Activated T-cell treated with anti-CD3 and anti-CD28 coated beads, Interleukin-2, amount 50 U/mL, for 72 hours (primary cell): ENCODE measurements at regions not wholly inside any gene's neighbourhood (a gene's known extent, or its start where the extent isn't known, plus 50 kb on each side); places are given as distances from the start of the nearest gene placed in this dataset.
A peak's percentile ranks its signal among the peaks of the same experiment; 100 is the strongest.
"Not testable (repeated sequence)": the region's sequence is repeated elsewhere in the genome, so short reads cannot be mapped to it uniquely, and the experiment has no call there.

Source experiments
- ATAC-seq, 2 donors: fragments of 150-1000 bp; cut with Tn5 transposase; replicated peaks in 1 of 2; 2 replicates each; pipeline ENCODE4 v1.10.0; 2021; ENCODE audit warnings: moderate library complexity in 2 of 2, mild to moderate bottlenecking in 1 of 2
- DNase-seq, 2 donors: peaks; one replicate each; pipeline ENCODE4 v3.0.0; 2021 to 2022; ENCODE audit warnings: mixed read lengths in 1 of 2
- H3K27ac Mint-ChIP-seq: one replicate; pipeline ENCODE4 v1.8.0; 2022; ENCODE audit warnings: mild to moderate bottlenecking, moderate library complexity, mixed read lengths
- H3K27me3 Mint-ChIP-seq: one replicate; pipeline ENCODE4 v1.8.0; 2022; ENCODE audit warnings: low read depth, mixed read lengths
- H3K36me3 Mint-ChIP-seq, 2 donors: one replicate each; pipeline ENCODE4 v1.8.0; 2022; ENCODE audit warnings: mixed read lengths in 2 of 2, mild to moderate bottlenecking in 1 of 2; ENCODE audit not compliant: insufficient read depth in 2 of 2
- H3K4me1 Mint-ChIP-seq: one replicate; pipeline ENCODE4 v1.8.0; 2022; ENCODE audit warnings: low read depth, mixed read lengths
- H3K4me3 Mint-ChIP-seq, 2 donors: one replicate each; pipeline ENCODE4 v1.8.0; 2022; ENCODE audit warnings: mild to moderate bottlenecking in 2 of 2, mixed read lengths in 2 of 2, moderate library complexity in 2 of 2
- H3K9me3 Mint-ChIP-seq, 2 donors: one replicate each; pipeline ENCODE4 v1.8.0; 2022; ENCODE audit warnings: mixed read lengths in 2 of 2

DNA sequence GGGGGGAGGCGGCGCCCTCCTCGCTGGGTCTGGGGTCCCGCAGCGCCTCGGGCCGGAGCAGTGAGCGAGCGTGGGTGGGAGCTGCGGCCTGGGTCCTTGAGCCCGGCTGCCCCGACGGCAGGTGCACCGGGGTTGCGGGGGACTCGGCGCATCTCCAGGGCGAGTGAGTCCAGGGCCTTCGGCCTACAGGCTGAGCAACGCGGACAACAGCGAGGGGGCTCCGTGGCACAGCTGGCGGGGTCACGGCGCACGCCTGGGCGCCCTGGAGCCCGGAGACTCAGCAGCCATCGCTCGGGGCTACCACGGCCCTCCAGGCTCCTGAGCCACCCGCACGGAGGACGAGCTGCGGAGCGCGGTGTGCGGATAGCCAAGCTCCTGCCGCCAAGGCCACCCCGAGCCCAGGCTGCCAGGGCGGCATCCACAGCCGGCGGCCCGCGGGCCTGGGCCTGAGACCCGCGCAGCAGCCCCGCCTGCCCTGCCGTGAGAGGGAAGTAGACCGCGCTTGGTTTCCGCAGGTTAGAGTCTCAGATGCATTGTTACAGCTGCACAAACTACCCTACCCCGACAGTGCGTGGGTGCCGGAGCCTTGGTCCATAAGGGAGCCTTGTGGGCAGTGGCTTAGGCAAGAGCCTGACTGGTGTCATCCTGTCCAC lies 253.9 kb upstream of the SGCG start:
- DNase-seq (no peak), ATAC-seq (no peak)
- H3K4me1 Mint-ChIP-seq, result peaks cover 4% of the 10 kb centered on the region
- H3K36me3 Mint-ChIP-seq, result peaks cover 3 to 4% of the 10 kb centered on the region in 2 donors
- no peaks in the 10 kb centered on the region for H3K9me3 Mint-ChIP-seq
- H3K27me3 Mint-ChIP-seq, result peaks cover 33% of the 10 kb centered on the region
- H3K4me3 Mint-ChIP-seq, result peak overlapping the region in 1 of 2 donors; percentile 26
- no peak overlapping the region for H3K27ac Mint-ChIP-seq

DNA sequence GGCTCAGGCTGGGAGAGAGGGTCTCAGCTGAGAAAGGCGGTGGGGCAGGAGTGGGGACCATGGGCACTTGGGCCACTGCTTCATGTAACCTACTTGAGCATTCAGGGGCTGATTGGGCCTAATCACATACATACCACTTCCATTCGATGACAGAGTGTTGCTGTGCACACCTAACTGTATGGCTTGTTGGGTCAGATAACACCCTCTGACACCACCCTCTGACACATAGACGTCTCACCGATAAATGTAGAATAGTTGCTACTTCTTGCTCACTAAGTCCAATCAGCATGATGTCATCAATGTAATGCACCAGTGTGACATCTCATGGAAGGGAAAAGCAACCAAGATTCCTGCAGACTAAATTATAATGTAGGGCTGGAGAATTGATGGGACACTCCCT lies 252.9 kb upstream of the SGCG start:
- peaks cover 33% of the 10 kb centered on the region for H3K27me3 Mint-ChIP-seq
- not testable (repeated sequence) for H3K4me3 Mint-ChIP-seq, H3K9me3 Mint-ChIP-seq, ATAC-seq, H3K4me1 Mint-ChIP-seq, H3K27ac Mint-ChIP-seq, DNase-seq, H3K36me3 Mint-ChIP-seq

DNA sequence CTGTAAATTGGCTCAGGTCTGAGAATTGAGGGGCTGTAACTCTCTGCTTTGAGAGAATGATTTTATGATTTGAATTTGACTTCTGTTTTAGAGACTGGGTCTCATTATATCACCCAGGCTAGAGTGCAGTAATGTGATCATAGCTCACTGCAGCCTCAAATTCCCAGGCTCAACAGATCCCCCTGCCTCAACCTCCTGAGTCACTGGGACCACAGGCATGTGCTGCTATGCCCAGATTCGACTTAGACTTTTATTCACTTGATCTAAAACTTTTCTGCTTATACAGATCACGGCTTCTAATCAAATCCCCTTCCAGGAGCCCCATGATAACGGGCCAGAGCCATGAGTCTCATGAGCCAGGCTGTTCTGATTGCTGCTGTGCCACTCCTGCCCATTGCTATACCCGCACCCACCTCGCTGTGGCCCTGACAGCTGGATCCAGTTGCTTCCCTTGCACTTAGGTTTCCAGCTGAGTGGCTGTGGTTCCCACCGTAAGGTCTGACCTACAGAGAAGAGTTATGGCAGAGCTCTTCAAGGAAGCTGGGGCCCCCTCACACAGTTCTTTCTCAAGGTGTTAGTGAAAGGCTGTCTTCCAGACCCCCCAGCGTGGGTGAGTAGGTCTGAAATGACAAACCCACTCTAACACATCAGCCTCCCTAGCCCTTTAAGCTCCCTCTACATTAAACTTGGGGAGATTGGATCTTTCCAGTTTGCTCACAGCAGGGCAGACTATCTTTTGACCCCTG lies 251.2 kb upstream of the SGCG start:
- Mint-ChIP-seq H3K27me3 (peaks cover 31% of the 10 kb centered on the region), H3K9me3 (no peaks in the 10 kb centered on the region), H3K36me3 (peaks cover 2 to 3% of the 10 kb centered on the region in 2 donors), H3K27ac (no peak overlapping the region), H3K4me3 (no peak overlapping the region), H3K4me1 (peaks cover 4% of the 10 kb centered on the region)
- no peak for ATAC-seq
- DNase-seq, result no peak

DNA sequence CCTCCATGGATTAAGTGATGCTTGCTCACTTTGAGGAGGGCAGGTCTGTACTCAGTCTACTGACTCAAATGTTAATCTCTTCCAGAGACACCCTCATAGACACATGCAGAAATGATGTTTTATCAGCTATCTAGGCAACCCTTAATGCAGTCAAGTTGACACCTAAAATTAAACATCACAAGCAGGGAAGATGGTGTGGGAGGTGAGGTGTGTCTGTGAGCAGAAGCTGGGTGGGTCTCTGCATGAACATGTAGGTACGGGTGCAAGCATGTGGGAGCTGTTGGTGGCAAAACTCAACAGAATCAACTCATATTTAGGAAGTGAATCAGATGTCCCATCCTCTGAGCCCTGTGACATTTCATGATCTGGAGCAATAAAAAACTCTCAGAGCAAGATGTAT lies 249.2 kb upstream of the SGCG start:
- Mint-ChIP-seq H3K4me3 (no peak overlapping the region), H3K27me3 (peaks cover 14% of the 10 kb centered on the region), H3K36me3 (no peaks in the 10 kb centered on the region), H3K27ac (no peak overlapping the region), H3K4me1 (peaks cover 4% of the 10 kb centered on the region), H3K9me3 (no peaks in the 10 kb centered on the region)
- DNase-seq (no peak), ATAC-seq (no peak)

DNA sequence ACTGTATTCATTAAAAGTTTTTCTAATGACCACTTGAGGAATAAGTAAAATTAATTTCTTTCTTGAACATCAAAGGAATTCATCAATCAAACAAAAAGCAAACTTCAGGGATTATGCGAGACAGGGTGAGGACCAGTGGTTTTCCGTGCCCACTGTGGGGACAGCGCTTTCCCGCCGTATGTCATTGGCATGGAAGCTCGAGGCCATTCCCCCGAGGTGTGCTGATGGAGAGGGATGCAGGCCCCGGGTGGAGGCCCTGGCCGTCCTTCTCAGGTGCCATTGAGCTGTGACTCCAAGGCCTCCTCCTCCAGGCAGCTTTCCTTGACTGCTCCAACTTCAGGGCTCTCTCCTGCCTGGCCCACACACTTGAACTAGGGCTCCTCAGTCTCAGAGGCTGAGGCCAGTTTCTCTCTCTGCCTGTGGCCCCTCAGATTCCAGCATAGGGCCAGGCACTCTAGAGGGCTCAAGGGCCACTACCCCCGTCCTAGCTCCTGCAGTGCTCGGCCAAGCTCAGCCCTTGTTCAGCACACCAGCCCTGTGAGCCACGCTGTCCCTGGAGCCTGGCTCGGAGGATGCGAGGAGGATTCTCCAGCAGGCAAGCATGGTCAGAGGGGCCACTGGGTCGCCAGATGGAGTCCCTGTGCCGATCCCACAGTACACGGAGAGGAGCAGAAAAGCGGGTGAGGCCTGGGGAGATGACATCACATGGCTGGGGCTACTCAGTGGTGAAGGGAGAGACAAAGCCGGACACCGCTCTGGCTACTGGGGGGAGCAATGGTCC lies 248.0 kb upstream of the SGCG start:
- not testable (repeated sequence) for H3K27ac Mint-ChIP-seq, H3K4me3 Mint-ChIP-seq, H3K4me1 Mint-ChIP-seq, DNase-seq, H3K9me3 Mint-ChIP-seq, H3K27me3 Mint-ChIP-seq, H3K36me3 Mint-ChIP-seq, ATAC-seq

DNA sequence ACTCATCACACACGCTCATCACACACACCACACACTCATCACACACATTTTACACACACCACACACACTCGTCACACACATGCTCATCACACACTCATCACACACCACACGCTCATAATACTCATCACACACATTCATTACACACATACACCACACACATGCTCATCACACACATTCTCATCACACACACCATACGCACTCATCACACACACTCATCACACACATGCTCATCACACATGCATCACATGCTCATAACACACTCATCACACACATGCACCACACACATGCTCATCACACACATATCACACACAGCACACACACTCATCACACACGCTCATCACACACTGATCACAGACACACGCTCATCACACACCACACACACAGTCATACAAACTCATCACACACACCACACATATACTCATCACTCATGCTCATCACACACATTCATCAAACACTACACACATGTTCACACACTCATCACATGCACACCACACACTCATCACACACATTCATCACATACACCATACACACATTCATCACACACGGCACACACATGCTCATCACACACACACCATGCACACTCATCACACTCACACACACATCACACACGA lies 247.1 kb upstream of the SGCG start:
- Mint-ChIP-seq H3K27me3 (no peaks in the 10 kb centered on the region), H3K4me3 (no peak overlapping the region), H3K4me1 (no peaks in the 10 kb centered on the region), H3K36me3 (no peaks in the 10 kb centered on the region), H3K9me3 (no peaks in the 10 kb centered on the region), H3K27ac (no peak overlapping the region)
- no peak for ATAC-seq
- no peak for DNase-seq

DNA sequence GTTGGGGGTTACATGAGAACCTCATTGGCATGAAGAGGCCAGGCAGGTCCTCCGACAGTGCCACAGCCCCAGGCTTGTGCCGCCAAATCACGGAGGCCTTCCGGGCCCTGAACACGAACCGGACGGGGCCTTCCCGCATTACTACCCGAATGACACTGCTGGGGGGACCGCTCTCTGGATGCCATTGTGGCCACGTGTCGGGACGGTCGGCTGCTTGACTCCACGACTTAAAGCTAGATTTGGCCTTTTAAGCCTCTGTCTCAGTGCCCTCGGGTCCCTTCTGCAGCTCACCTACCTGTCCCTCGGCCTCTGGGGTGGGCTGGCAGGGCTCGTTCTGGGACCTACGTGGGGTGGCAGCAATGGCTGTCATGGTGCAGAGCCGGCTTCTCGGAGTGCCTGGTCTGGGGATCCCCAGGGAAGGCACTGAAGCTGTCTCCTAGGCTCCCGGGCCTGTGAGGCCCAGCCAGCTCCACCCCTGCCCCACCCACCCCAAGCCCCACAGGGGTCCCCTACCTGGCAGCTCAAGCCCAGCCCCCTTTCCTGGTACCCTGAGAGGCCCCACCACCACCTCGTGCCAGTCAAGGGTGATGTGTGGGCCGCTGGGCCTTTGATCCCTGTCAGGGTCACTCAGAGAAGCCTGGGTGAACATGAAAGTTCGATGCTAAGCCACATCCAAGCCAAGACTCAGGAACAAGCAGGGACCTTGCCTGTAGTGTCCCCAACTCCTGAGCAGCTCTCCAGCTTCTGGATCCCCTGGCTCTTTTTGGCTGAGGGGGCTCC lies 245.8 kb upstream of the SGCG start:
- H3K9me3 Mint-ChIP-seq, result no peaks in the 10 kb centered on the region
- DNase-seq (no peak), ATAC-seq (no peak)
- no peak overlapping the region for H3K27ac Mint-ChIP-seq
- H3K4me1 Mint-ChIP-seq, result no peaks in the 10 kb centered on the region
- no peaks in the 10 kb centered on the region for H3K27me3 Mint-ChIP-seq
- H3K4me3 Mint-ChIP-seq, result no peak overlapping the region
- H3K36me3 Mint-ChIP-seq, result no peaks in the 10 kb centered on the region

DNA sequence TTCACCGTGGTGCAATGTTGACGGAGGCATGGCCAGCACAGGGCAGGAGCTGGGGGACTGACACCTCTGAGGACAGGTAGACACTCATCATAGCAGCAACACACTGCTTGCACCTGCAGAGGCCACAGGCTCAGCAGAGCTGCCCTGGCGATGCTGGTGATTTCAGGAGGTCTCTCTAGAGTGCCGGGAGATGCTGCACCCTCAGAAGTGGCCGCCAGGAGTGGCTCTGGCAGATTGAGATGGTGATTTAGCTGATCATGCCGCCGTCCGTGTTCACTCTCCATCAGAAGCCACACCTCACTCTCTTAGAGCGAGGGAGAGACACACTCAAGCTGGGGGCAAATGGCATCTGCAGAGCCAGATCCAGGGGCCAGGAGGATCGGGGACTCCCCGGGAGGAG lies 244.6 kb upstream of the SGCG start:
- no peaks in the 10 kb centered on the region for H3K27me3 Mint-ChIP-seq
- DNase-seq (no peak), ATAC-seq (no peak)

DNA sequence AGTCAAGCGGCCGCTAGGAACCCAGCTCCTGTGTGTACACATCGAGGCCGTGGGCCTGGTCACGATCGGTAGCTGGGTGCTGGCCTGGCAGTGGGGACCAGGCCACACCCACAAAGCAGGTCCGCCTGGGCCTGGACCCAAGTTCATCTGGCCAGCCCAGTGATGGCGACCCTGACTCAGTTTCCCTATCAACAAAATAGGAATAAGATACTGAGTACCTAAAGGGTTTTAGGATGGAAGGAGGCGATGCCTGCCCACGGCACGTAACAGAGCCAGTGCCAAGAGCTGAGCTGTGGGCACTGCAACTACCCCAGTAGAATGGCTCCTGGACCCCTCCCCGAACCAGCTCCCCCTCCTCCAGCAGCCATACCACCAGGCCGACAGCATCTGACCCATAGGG lies 243.5 kb upstream of the SGCG start:
- H3K36me3 Mint-ChIP-seq, result no peaks in the 10 kb centered on the region
- no peak for ATAC-seq
- no peak overlapping the region for H3K4me3 Mint-ChIP-seq
- H3K4me1 Mint-ChIP-seq, result no peaks in the 10 kb centered on the region
- no peak for DNase-seq
- H3K27me3 Mint-ChIP-seq, result no peaks in the 10 kb centered on the region
- H3K27ac Mint-ChIP-seq, result no peak overlapping the region
- H3K9me3 Mint-ChIP-seq, result no peaks in the 10 kb centered on the region

More for the DNA sequence above, 244.6 kb upstream of the SGCG start:
- no peak overlapping the region for H3K27ac Mint-ChIP-seq
- H3K4me3 Mint-ChIP-seq, result no peak overlapping the region
- no peaks in the 10 kb centered on the region for H3K36me3 Mint-ChIP-seq
- no peaks in the 10 kb centered on the region for H3K4me1 Mint-ChIP-seq
- no peaks in the 10 kb centered on the region for H3K9me3 Mint-ChIP-seq

DNA sequence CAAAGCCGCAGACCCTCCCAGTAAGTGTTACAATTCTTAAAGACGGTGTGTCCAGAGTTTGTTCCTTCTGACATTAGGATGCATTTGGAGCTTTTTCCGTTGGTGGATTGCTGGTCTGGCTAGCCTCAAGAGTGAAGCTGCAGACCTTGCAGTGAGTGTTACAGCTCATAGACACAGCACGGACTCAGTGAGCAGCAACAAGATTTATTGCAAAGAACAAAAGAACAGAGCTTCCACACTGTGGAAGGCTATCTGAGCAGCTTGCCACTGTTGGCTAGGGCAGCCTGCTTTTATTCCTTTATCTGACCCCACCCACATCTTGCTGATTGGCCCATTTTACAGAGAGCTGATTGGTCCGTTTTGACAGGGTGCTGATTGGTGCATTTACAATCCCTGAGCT lies 242.8 kb upstream of the SGCG start:
- ATAC-seq (no peak), DNase-seq (no peak)
- Mint-ChIP-seq H3K36me3 (no peaks in the 10 kb centered on the region), H3K27me3 (no peaks in the 10 kb centered on the region), H3K9me3 (no peaks in the 10 kb centered on the region), H3K4me3 (no peak overlapping the region), H3K27ac (no peak overlapping the region), H3K4me1 (no peaks in the 10 kb centered on the region)

DNA sequence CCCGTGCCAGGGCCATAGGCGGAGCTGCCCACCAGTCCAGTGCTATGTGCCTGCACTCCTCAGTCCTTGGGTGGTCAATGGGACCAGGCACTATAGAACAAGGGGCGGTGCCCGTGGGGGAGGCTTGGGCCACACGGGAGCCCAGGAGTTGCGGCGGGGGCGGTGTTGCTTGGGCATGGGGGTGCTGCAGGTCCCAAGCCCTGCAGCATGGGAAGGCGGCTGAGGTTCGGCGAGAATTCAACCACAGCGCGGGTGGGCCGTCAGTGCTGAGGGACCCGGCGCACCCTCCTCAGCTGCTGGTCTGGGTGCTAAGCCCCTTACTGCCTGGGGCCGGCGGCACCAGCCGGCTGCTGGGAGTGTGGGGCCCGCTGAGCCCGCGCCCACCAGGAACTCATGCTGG lies 242.2 kb upstream of the SGCG start:
- no peaks in the 10 kb centered on the region for H3K27me3 Mint-ChIP-seq
- DNase-seq, result no peak
- H3K4me1 Mint-ChIP-seq, result no peaks in the 10 kb centered on the region
- H3K36me3 Mint-ChIP-seq, result no peaks in the 10 kb centered on the region
- H3K27ac Mint-ChIP-seq, result no peak overlapping the region
- H3K4me3 Mint-ChIP-seq, result no peak overlapping the region
- H3K9me3 Mint-ChIP-seq, result no peaks in the 10 kb centered on the region
- ATAC-seq, result no peak

DNA sequence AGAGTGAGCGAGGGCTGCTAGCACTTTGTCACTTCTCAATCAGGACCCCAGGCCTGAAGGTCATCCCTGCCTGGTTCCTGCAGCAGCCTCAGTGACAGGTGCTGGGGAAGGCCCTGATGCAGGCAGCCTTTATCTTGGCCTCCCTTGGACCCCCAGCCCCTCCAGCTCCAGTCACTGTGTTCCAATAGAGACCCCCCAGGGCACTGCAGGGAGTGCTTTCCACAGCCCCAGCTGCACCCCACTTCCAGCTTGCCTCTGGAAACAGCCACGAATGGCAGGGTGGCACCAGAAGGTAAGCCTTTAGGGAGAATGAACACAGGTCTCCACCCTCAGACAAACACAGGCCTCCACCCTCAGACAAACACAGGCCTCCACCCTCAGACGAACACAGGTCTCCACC lies 241.6 kb upstream of the SGCG start:
- Mint-ChIP-seq H3K27me3 (no peaks in the 10 kb centered on the region), H3K4me1 (no peaks in the 10 kb centered on the region), H3K4me3 (no peak overlapping the region), H3K27ac (no peak overlapping the region), H3K9me3 (no peaks in the 10 kb centered on the region), H3K36me3 (no peaks in the 10 kb centered on the region)
- no peak for ATAC-seq
- DNase-seq, result no peak
